Mesendoderm (in vitro differentiated cells): ENCODE measurements at regions not wholly inside any gene's neighbourhood (a gene's known extent, or its start where the extent isn't known, plus 50 kb on each side); places are given as distances from the start of the nearest gene placed in this dataset.
"Not testable (repeated sequence)": the region's sequence is repeated elsewhere in the genome, so short reads cannot be mapped to it uniquely, and the experiment has no call there.

Experiments used
- DNase-seq: peaks from one replicate; pipeline ENCODE4 v3.0.0; 2013
- H2AK5ac ChIP-seq: 2 replicates; pipeline ENCODE4 v1.6.1; 2013; ENCODE audit warnings: low read length, inconsistent platforms
- H2BK120ac ChIP-seq: 2 replicates; pipeline ENCODE4 v1.6.1; 2013; ENCODE audit warnings: low read depth, mild to moderate bottlenecking, low read length, moderate library complexity, mixed read lengths
- H2BK15ac ChIP-seq: replicated peaks from 2 replicates; pipeline ENCODE4 v1.6.1; 2013; ENCODE audit warnings: low read depth, mild to moderate bottlenecking, moderate library complexity
- H2BK5ac ChIP-seq: 2 replicates; pipeline ENCODE4 v1.6.1; 2013; ENCODE audit warnings: low read length, inconsistent platforms
- H3K18ac ChIP-seq: 2 replicates; pipeline ENCODE4 v1.6.1; 2013; ENCODE audit warnings: mild to moderate bottlenecking, low read length, mixed read lengths
- H3K23ac ChIP-seq: one replicate; pipeline ENCODE4 v1.6.1; 2013; ENCODE audit warnings: low read length
- H3K27ac ChIP-seq: 2 replicates; pipeline ENCODE4 v1.5.1; 2013; ENCODE audit warnings: low read depth, mild to moderate bottlenecking, inconsistent platforms, low read length, moderate library complexity
- H3K27me3 ChIP-seq: 2 replicates; pipeline ENCODE4 v1.6.1; 2013; ENCODE audit warnings: low read length, control low read depth, mild to moderate bottlenecking, inconsistent platforms; ENCODE audit not compliant: insufficient read depth, poor library complexity
- H3K36me3 ChIP-seq: 2 replicates; pipeline ENCODE4 v1.6.1; 2013; ENCODE audit warnings: low read length, inconsistent platforms; ENCODE audit not compliant: control insufficient read depth, insufficient read depth
- H3K4ac ChIP-seq: one replicate; pipeline ENCODE4 v1.6.1; 2013; ENCODE audit warnings: low read depth, mild to moderate bottlenecking, low read length, moderate library complexity
- H3K4me1 ChIP-seq: 2 replicates; pipeline ENCODE4 v1.6.1; 2013; ENCODE audit warnings: low read depth, low read length, inconsistent platforms; ENCODE audit not compliant: control insufficient read depth
- H3K4me2 ChIP-seq: 2 replicates; pipeline ENCODE4 v1.6.1; 2013; ENCODE audit warnings: low read length
- H3K4me3 ChIP-seq: 2 replicates; pipeline ENCODE4 v1.5.1; 2013; ENCODE audit warnings: mild to moderate bottlenecking, low read length
- H3K56ac ChIP-seq: one replicate; pipeline ENCODE4 v1.6.1; 2013; ENCODE audit warnings: low read length
- H3K79me1 ChIP-seq: 2 replicates; pipeline ENCODE4 v1.6.1; 2013; ENCODE audit warnings: low read length, inconsistent platforms
- H3K79me2 ChIP-seq: 2 replicates; pipeline ENCODE4 v1.6.1; 2013; ENCODE audit warnings: mild to moderate bottlenecking, low read length; ENCODE audit not compliant: control insufficient read depth, insufficient read depth
- H3K9ac ChIP-seq: 2 replicates; pipeline ENCODE4 v1.6.1; 2013; ENCODE audit warnings: low read length, inconsistent platforms
- H4K5ac ChIP-seq: one replicate; pipeline ENCODE4 v1.6.1; 2013; ENCODE audit warnings: low read length
- H4K8ac ChIP-seq: one replicate; pipeline ENCODE4 v1.6.1; 2013; ENCODE audit warnings: low read depth, mild to moderate bottlenecking, control low read depth, low read length, moderate library complexity
- WGBS: extraction: QIAGEN DNeasy Blood & Tissue Kit; methylation state at CpG from one replicate; pipeline ENCODE4 v1.1.7; 2013; ENCODE audit warnings: low lambda C conversion rate, missing lambda C conversion rate; ENCODE audit not compliant: insufficient coverage; ENCODE audit errors: extremely low coverage; 5-methylcytosine and 5-hydroxymethylcytosine counted together

DNA sequence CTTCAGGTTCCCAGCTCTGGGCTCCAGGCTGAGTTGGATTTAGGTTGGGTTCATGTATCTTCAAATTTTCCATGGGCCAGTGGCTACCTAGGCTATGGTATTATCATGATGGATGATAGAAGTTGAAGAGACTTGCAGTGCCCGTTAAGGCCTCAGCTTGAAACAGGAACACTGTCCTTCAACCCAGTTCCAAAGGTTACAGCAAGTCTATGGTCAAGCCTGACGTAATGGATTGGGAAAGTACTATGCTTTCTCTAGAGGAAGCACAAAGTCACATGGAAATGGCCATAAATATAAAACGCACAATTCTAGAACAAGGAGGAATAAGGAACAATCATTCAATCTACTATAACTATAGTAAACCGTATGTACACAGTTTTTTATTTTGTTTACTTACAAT lies 593.2 kb downstream of the ZEB2 start:
- Histone ChIP-seq H3K27ac (no peak overlapping the region), H2AK5ac (no peak overlapping the region), H3K79me2 (no peaks in the 10 kb centered on the region), H3K23ac (no peak overlapping the region), H2BK120ac (peak overlapping the region; percentile 23), H3K36me3 (no peaks in the 10 kb centered on the region), H3K79me1 (no peaks in the 10 kb centered on the region), H3K56ac (no peak overlapping the region), H3K18ac (no peak overlapping the region), H3K4me3 (no peak overlapping the region), H3K27me3 (no peaks in the 10 kb centered on the region), H2BK5ac (no peak overlapping the region), H3K9ac (no peak overlapping the region), H3K4ac (no peak overlapping the region), H4K5ac (no peak overlapping the region), H4K8ac (no peak overlapping the region), H3K4me2 (no peak overlapping the region), H3K4me1 (no peaks in the 10 kb centered on the region), H2BK15ac (no peak overlapping the region)
- WGBS = no CpG with 5 or more reads among the region's 4 CpGs
- DNase-seq = no peak

DNA sequence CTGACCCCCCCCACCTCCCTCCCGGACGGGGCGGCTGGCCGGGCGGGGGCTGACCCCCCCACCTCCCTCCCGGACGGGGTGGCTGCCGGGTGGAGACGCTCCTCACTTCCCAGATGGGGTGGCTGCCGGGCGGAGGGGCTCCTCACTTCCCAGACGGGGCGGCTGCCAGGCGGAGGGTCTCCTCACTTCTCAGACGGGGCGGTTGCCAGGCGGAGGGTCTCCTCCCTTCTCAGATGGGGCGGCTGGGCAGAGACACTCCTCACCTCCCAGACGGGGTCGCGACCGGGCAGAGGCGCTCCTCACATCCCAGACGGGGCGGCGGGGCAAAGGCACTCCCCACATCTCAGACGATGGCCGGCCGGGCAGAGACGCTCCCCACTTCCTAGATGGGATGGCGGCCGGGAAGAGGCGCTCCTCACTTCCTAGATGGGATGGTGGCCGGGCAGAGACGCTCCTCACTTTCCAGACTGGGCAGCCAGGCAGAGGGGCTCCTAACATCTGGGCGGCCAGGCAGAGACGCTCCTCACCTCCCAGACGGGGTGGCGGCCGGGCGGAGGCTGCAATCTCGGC lies 597.6 kb downstream of the ZEB2 start:
- not testable (repeated sequence) for H3K27ac ChIP-seq, H3K4ac ChIP-seq, H3K18ac ChIP-seq, H2BK5ac ChIP-seq, H3K79me2 ChIP-seq, H3K4me2 ChIP-seq, H2BK15ac ChIP-seq, H3K4me1 ChIP-seq, H3K36me3 ChIP-seq, H3K79me1 ChIP-seq, H3K4me3 ChIP-seq, H3K23ac ChIP-seq, H2BK120ac ChIP-seq, H3K27me3 ChIP-seq, H4K5ac ChIP-seq, H2AK5ac ChIP-seq, H4K8ac ChIP-seq, DNase-seq, H3K9ac ChIP-seq, H3K56ac ChIP-seq
- WGBS = no CpG with 5 or more reads among the region's 42 CpGs

DNA sequence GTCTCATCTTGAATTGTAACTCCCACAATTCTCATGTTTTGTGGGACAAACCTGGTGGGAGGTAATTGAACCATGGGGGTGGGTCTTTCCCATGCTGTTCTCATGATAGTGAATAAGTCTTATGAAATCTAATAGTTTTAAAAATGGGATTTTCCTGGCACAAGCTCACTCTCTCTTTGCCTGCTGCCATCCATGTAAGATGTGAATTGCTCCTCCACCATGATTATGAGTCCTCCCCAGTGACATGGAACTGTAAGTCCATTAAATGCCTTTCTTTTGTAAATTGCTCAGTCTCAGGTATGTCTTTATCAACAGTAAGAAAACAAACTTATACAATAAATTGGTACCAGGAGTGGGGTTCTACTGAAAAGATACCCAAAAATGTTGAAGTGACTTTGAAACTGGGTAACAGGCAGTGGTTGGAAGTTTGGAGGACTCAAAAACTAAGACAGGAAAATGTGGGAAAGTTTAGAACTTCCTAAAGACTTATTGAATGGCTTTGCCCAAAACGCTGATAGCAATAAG lies 601.4 kb downstream of the ZEB2 start:
- Histone ChIP-seq H3K4ac (no peak overlapping the region), H3K4me2 (no peak overlapping the region), H4K8ac (no peak overlapping the region), H3K56ac (no peak overlapping the region), H3K9ac (no peak overlapping the region), H2AK5ac (no peak overlapping the region), H2BK120ac (no peak overlapping the region), H3K23ac (no peak overlapping the region), H3K27me3 (no peaks in the 10 kb centered on the region), H3K18ac (no peak overlapping the region), H3K79me1 (no peaks in the 10 kb centered on the region), H3K27ac (no peak overlapping the region), H3K4me1 (no peaks in the 10 kb centered on the region), H3K79me2 (no peaks in the 10 kb centered on the region), H3K36me3 (no peaks in the 10 kb centered on the region), H2BK15ac (no peak overlapping the region), H4K5ac (no peak overlapping the region), H2BK5ac (no peak overlapping the region), H3K4me3 (no peak overlapping the region)
- no CpG with 5 or more reads among the region's 1 CpG for WGBS
- no peak for DNase-seq

DNA sequence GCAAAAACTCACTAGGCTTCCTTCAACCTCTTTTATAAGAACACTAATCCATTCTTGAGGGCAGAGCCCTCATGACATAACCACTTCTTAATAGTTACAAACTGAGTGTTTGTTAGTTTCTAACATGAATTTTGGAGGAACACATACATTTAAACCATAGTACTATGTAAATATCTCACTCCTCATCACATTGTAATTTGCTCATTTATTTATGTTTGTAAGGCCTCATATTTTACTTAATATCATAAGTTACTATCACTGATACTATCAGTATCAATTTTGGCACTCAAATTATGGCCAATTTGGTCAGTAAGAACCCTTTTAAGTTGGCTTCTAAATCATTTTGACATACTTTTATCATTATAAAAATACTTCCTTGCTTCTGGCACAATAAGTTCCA lies 603.1 kb downstream of the ZEB2 start:
- H3K56ac ChIP-seq = no peak overlapping the region
- H3K4me1 ChIP-seq = no peaks in the 10 kb centered on the region
- H3K4ac ChIP-seq = no peak overlapping the region

DNA sequence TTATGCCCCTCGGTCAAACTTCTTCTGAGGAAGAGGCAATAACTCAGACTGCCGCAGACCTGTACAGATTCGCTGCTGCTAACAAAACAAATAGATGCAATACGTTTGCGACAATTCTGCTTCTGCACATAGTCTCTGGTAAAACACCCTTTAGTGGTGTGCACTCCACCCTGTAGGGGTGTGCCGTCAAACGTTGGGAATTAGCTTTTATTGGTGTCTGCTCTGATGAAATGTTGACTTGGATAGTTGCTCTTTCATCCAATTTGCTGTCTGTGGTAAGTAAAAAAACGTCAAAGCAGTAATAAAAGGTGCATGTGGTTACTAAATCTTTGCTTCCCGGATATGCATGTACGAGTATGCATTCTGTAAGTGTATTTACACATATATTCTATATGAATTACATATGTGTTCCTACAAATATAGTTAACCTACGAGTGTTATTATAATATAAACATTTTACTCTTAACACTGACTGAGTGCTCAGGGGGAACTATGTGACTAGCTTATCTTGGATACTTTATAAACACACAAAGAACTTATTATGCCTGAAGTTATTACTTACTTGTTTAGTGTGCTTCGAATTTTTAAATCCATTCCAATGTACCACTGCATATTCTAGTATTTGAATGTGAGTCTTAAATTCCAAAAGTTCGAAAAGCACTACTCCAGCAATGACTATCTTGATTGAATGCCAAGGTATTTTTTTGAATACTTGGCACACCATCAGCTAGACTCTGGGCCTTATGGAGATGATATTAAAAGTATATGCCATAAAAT lies 610.2 kb downstream of the ZEB2 start:
- no peak overlapping the region for H3K9ac ChIP-seq
- no peak overlapping the region for H3K4ac ChIP-seq
- H3K56ac ChIP-seq = no peak overlapping the region
- no peak overlapping the region for H3K4me2 ChIP-seq
- H3K79me2 ChIP-seq = no peaks in the 10 kb centered on the region
- H2AK5ac ChIP-seq = no peak overlapping the region
- H3K36me3 ChIP-seq = no peaks in the 10 kb centered on the region
- H2BK15ac ChIP-seq = no peak overlapping the region
- no peaks in the 10 kb centered on the region for H3K4me1 ChIP-seq
- H3K4me3 ChIP-seq = no peak overlapping the region
- no peak overlapping the region for H4K5ac ChIP-seq
- no peak overlapping the region for H3K23ac ChIP-seq
- WGBS = no CpG with 5 or more reads among the region's 13 CpGs
- no peak overlapping the region for H3K27ac ChIP-seq
- DNase-seq = no peak
- H3K79me1 ChIP-seq = no peaks in the 10 kb centered on the region
- no peak overlapping the region for H4K8ac ChIP-seq
- no peak overlapping the region for H2BK120ac ChIP-seq
- no peak overlapping the region for H2BK5ac ChIP-seq
- H3K18ac ChIP-seq = no peak overlapping the region
- H3K27me3 ChIP-seq = no peaks in the 10 kb centered on the region

More for the DNA sequence above, 603.1 kb downstream of the ZEB2 start:
- Histone ChIP-seq H3K27me3 (no peaks in the 10 kb centered on the region), H2BK15ac (no peak overlapping the region), H4K8ac (no peak overlapping the region), H2BK5ac (no peak overlapping the region), H3K79me1 (no peaks in the 10 kb centered on the region), H3K4me3 (no peak overlapping the region), H3K9ac (no peak overlapping the region), H3K79me2 (no peaks in the 10 kb centered on the region), H3K36me3 (no peaks in the 10 kb centered on the region), H2BK120ac (no peak overlapping the region), H2AK5ac (no peak overlapping the region), H4K5ac (no peak overlapping the region), H3K23ac (no peak overlapping the region), H3K27ac (no peak overlapping the region), H3K4me2 (no peak overlapping the region), H3K18ac (no peak overlapping the region)
- no peak for DNase-seq
